Adrenal gland (tissue), 5 donors: ENCODE measurements at regions not wholly inside any gene's neighbourhood (a gene's known extent, or its start where the extent isn't known, plus 50 kb on each side); places are given as distances from the start of the nearest gene placed in this dataset.

Experiments used
- POLR2A ChIP-seq, 2 donors: fragments of 450-650 bp; IDR thresholded peaks; one replicate each; pipeline ENCODE4 v1.6.1; 2017; ENCODE audit warnings: antibody characterized with exemption in 2 of 2, mild to moderate bottlenecking in 2 of 2, moderate library complexity in 1 of 2
- TF ChIP-seq, protein P1 (sequence below), 6 experiments: fragments of 450-650 bp in 4 of 6; fragments of 200-600 bp in 2 of 6; sonication (generic) in 1 of 6; IDR thresholded peaks; 1 replicate in 5 of 6; 2 replicates in 1 of 6; pipeline versions ENCODE4 v1.5.1 to v1.8.0; 2016 to 2021; ENCODE audit warnings: antibody characterized with exemption in 6 of 6, mild to moderate bottlenecking in 2 of 6, moderate library complexity in 1 of 6
- donor health status: DM: no; HTN: no; CAD: no.

- TF ChIP-seq, protein P1, sequence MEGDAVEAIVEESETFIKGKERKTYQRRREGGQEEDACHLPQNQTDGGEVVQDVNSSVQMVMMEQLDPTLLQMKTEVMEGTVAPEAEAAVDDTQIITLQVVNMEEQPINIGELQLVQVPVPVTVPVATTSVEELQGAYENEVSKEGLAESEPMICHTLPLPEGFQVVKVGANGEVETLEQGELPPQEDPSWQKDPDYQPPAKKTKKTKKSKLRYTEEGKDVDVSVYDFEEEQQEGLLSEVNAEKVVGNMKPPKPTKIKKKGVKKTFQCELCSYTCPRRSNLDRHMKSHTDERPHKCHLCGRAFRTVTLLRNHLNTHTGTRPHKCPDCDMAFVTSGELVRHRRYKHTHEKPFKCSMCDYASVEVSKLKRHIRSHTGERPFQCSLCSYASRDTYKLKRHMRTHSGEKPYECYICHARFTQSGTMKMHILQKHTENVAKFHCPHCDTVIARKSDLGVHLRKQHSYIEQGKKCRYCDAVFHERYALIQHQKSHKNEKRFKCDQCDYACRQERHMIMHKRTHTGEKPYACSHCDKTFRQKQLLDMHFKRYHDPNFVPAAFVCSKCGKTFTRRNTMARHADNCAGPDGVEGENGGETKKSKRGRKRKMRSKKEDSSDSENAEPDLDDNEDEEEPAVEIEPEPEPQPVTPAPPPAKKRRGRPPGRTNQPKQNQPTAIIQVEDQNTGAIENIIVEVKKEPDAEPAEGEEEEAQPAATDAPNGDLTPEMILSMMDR (IDR thresholded peaks at IDR 0.05) = no peak
- no peak for TF ChIP-seq POLR2A (IDR thresholded peaks at IDR 0.05)
Observed at GRCh38 chr1:106651028-106651762, 405.3 kb upstream of the PRMT6 start.
